ENCODE measurements at regions not wholly inside any gene's neighbourhood (a gene's known extent, or its start where the extent isn't known, plus 50 kb on each side); places are given as distances from the start of the nearest gene placed in this dataset.
A peak's percentile ranks its signal among the peaks of the same experiment; 100 is the strongest.

DNA sequence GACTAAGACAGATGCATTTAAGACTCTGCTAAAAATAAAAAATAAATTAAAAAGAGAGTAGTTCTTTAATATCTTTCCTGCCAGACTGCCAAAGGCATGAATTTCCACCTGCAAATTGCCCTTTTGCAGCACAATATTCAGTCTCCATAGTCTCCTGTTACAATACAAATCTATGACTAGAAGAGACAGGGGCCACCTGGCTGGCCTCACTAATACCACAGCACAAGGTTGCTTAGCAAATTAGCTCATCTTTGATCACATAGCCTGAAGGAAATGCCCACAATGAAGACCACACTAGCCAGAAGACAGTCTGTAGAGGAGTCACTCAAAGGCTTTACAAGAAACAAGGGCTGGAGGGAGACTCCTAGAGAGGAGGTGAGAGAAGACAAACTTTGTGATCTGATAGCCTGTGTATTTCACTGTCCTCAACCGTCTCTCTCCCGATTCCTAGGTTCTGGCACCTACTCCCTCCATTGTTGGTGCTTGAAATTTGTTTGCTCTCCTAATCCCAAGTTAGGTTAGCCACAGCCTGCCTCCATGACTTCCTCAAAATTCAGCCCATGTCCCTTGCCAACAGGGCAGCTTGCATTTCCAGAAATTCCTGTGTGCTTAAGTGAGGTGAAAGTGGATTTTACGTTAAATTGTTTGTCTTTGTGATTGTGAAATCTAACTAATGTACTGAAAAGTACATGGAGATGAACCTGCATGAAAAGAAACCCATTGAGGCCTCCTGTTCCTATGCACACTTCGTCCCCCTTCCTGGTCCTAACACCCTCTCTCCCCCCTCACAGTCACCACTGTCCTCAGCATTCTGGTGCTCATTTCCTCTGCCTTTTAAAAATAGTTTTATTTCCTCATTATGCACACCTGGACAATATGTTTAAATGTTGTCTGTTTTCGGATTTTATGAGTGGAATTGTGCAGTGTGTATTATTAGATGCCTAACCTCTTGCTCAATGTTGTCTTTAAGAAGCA lies 88.7 kb upstream of the PLXNC1 start:
- no peak overlapping the region for H3K4me2 ChIP-seq
- no peaks in the 10 kb centered on the region for H3K36me3 ChIP-seq
- H3K9me3 ChIP-seq (replicated peaks in 1 of 11) = peaks cover 5 to 27% (median 20%) of the 10 kb centered on the region in 11 experiments; a peak in 18 of 22 replicates
- H4K20me1 ChIP-seq = no peaks in the 10 kb centered on the region
- no peaks in the 10 kb centered on the region for H3K27me3 ChIP-seq
- H3K4me3 ChIP-seq = no peak overlapping the region
- no peak overlapping the region for H3K27ac ChIP-seq
- peak in 1 of 11 experiments; percentile 20; a peak in 1 of 22 replicates for TF ChIP-seq Cebpa-rat (IDR thresholded peaks at IDR 0.05)
- peaks cover 0 to 15% (median 0%) of the 10 kb centered on the region in 10 experiments; a peak in 3 of 20 replicates for H3K4me1 ChIP-seq
- no peak overlapping the region for H3K9ac ChIP-seq

DNA sequence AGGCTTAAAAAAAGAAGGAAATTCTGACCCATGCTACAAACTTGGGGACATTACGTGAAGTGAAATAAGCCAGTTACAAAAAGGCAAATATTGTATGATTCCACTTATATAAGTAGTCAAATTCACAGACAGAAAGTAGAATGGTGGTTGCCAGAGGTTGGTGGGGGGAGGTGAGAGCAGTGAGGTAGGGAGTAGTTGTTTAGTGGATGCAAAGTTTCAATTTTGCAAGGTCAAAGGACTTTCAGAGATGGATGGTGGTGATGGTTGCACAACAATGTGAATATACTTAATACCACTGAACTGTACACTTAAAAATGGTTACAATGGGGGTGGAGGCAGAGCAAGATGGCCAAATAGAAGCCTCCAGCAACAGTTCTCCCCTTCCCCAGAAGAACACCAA lies 86.2 kb upstream of the PLXNC1 start:
- peaks cover 5 to 28% (median 18%) of the 10 kb centered on the region in 11 experiments; a peak in 18 of 22 replicates for H3K9me3 ChIP-seq (replicated peaks in 1 of 11)
- H3K36me3 ChIP-seq = no peaks in the 10 kb centered on the region
- H3K9ac ChIP-seq = no peak overlapping the region
- H3K4me1 ChIP-seq = peaks cover 0 to 15% (median 0%) of the 10 kb centered on the region in 10 experiments; a peak in 3 of 20 replicates
- no peak overlapping the region for H3K4me3 ChIP-seq
- H3K27ac ChIP-seq = no peak overlapping the region
- no peak for TF ChIP-seq Cebpa-rat (IDR thresholded peaks at IDR 0.05)
- no peaks in the 10 kb centered on the region for H3K27me3 ChIP-seq
- H3K4me2 ChIP-seq = peak overlapping the region in 2 of 11 experiments; percentile 24; a peak in 2 of 22 replicates
- no peaks in the 10 kb centered on the region for H4K20me1 ChIP-seq

DNA sequence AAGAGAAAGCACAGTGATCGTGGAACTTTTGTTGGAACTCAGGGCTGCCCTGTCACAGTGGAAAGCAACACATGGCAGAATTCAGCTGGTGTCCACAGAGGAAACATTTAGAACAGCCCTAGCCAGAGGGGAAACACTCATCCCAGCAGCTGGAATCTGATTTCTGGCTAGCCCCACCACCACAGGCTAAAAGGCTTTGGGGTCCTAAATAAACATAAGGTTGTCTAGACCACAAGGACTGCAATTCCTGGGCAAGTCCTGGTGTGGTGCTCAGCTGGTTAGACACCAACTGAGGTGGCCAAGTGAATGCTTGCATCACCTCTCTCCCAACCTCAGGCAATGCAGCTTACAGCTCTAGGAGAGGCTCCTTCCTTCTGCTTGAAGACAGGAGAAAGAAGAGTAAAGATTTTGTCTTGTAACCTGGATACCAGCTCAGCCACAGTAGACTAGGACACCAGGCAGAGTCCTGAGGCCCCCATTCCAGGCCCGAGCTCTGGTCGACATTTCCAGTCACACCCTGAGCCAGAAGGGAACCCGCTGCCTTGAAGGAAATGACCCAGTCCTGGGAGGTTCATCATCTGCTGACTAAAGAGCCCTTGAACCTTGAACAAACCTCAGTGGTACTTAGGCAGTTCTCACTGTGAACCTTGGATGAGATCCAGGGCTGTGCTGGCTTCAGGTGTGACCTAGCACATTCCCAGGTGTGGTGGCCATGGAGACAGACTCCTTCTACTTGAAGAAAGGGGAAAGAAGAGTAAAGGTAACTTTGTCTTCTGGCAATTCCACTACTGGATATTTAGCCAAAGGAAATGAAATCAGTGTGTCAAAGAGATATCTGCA lies 85.4 kb upstream of the PLXNC1 start:
- Histone ChIP-seq H3K36me3 (no peaks in the 10 kb centered on the region), H3K9ac (no peak overlapping the region), H3K27ac (no peak overlapping the region), H3K4me3 (no peak overlapping the region), H3K27me3 (no peaks in the 10 kb centered on the region), H3K4me1 (peaks cover 0 to 15% (median 0%) of the 10 kb centered on the region in 10 experiments; a peak in 3 of 20 replicates), H3K4me2 (no peak overlapping the region), H4K20me1 (no peaks in the 10 kb centered on the region), H3K9me3 (replicated peaks in 1 of 11) (peaks cover 5 to 28% (median 18%) of the 10 kb centered on the region in 11 experiments; a peak in 18 of 22 replicates)
- no peak for TF ChIP-seq Cebpa-rat (IDR thresholded peaks at IDR 0.05)

DNA sequence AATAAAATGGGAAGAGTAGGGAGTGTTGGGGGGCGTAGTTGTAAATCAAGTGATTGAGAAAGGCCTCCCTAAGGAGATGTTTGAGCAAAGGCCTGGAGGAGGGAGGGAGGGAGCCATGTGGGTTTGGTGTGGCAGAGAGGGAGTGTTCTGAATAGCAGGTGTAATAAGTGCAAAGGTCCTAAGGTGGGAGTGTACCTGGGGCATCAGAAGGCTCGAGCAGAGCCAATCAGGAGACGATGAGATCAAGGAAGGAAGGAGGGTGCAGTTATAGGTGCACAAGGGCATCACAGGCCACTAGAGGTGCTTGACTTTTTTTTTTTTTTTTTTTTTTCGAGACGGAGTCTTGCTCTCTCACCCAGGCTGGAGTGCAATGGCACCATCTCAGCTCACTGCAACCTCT lies 77.9 kb upstream of the PLXNC1 start:
- Histone ChIP-seq H3K9me3 (replicated peaks in 1 of 11) (peaks cover 0 to 8% (median 6%) of the 10 kb centered on the region in 11 experiments; a peak in 9 of 22 replicates), H3K27ac (no peak overlapping the region), H3K36me3 (no peaks in the 10 kb centered on the region), H3K27me3 (no peaks in the 10 kb centered on the region), H3K4me1 (peaks cover 5 to 9% (median 7%) of the 10 kb centered on the region in 10 experiments), H3K9ac (no peak overlapping the region), H4K20me1 (no peaks in the 10 kb centered on the region), H3K4me3 (no peak overlapping the region), H3K4me2 (no peak overlapping the region)
- no peak for TF ChIP-seq Cebpa-rat (IDR thresholded peaks at IDR 0.05)

DNA sequence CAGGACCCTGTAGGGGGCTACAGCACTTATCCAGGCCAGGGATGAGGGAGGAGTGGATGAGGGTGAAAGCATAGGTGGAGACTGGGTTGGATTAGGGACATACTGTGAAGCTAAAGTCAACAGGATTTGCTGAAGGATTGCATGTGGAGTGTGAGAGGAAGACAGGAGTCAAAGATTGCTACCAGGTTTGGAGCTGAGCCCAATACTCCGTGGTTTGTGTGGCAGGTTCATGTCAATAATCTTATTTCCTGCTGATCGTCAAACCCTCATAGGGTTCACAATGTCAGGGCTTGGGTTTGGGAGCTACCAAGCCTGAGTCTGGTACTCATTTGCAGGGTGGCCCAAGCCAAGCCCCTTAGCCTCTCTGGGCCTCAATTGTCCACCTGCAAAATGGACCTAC lies 77.1 kb upstream of the PLXNC1 start:
- TF ChIP-seq Cebpa-rat (IDR thresholded peaks at IDR 0.05) = no peak
- H4K20me1 ChIP-seq = no peaks in the 10 kb centered on the region
- no peak overlapping the region for H3K9ac ChIP-seq
- no peaks in the 10 kb centered on the region for H3K27me3 ChIP-seq
- H3K4me1 ChIP-seq = peaks cover 8 to 17% (median 14%) of the 10 kb centered on the region in 10 experiments
- H3K4me3 ChIP-seq = no peak overlapping the region
- H3K27ac ChIP-seq = no peak overlapping the region
- no peak overlapping the region for H3K4me2 ChIP-seq
- H3K9me3 ChIP-seq (replicated peaks in 1 of 11) = peaks cover 0 to 8% (median 6%) of the 10 kb centered on the region in 11 experiments; a peak in 9 of 22 replicates
- no peaks in the 10 kb centered on the region for H3K36me3 ChIP-seq

DNA sequence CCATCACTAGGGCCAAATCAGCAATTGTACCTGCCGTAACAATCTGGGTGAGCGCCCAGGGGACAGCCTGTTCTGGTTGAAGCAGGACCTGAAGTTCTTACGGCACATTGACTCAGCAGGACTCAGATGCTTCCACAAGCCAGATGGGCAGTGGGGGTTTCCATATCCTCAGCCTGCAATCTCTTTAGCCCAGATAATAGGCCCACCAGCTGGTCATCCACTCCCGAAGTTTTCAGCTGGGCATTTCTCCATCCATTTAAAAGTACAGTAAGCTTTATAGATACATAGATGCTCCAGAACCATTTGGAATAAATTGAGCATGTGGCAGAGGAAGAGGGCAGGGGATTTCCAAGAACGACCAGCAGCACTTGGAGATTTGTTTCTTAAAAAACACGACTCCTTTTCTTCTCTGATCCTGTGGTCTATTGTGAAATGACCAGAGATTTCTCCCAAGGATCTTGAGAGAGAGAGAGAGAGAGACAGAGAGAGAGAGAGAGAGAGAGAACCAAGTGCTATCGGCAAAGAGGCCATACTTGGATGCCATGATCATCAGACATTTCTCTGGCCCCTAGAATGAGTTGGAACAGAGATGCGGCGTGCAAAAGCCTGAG lies 74.8 kb upstream of the PLXNC1 start:
- Histone ChIP-seq H4K20me1 (no peaks in the 10 kb centered on the region), H3K9me3 (replicated peaks in 1 of 11) (peaks cover 0 to 7% (median 6%) of the 10 kb centered on the region in 11 experiments; a peak in 9 of 22 replicates), H3K27me3 (no peaks in the 10 kb centered on the region), H3K4me2 (no peak overlapping the region), H3K27ac (no peak overlapping the region), H3K36me3 (no peaks in the 10 kb centered on the region), H3K9ac (no peak overlapping the region), H3K4me3 (no peak overlapping the region), H3K4me1 (peaks cover 8 to 26% (median 17%) of the 10 kb centered on the region in 10 experiments)
- no peak for TF ChIP-seq Cebpa-rat (IDR thresholded peaks at IDR 0.05)

DNA sequence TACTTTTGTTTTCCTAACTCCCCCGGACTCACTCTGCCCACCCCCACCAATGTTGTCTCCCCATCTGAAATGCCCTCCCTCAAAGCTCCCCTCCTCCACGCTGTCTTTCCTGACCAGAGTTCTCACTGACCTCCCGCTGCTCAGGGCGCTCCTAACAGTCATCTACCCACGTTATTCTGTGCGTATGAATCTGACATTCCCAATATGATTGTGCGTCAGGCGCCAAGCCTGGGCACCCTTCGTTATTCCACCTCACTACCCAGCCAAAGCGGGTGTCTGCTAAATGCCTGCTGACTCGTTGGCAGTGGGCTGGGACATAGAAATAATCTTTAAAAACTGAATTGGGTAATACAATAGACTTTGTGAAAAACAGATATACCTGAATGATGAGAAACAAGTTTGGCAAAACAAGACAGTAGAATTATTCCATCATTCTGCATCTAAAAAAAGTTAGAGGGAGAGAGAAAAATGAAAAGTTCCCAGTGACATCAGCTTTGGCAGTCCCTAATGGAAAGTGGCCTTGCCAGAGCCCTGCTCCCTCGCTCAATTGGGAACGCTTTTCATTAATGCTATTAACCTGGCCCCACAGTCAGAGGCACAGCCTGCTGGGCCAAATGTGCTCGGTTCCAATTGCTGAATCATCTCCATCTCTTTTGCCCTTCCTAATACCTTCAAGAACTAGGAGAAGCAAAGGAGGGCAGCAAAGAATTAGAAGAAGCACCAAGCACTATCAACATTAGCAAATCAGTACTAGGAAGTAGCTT lies 74.0 kb upstream of the PLXNC1 start:
- H3K36me3 ChIP-seq = no peaks in the 10 kb centered on the region
- H3K9ac ChIP-seq = no peak overlapping the region
- no peaks in the 10 kb centered on the region for H4K20me1 ChIP-seq
- TF ChIP-seq Cebpa-rat (IDR thresholded peaks at IDR 0.05) = no peak
- H3K27ac ChIP-seq = no peak overlapping the region
- H3K4me3 ChIP-seq = no peak overlapping the region
- no peaks in the 10 kb centered on the region for H3K9me3 ChIP-seq (replicated peaks in 1 of 11)
- H3K4me1 ChIP-seq = peaks cover 8 to 26% (median 17%) of the 10 kb centered on the region in 10 experiments
- H3K4me2 ChIP-seq = peak overlapping the region in 4 of 11 experiments; percentile 40 to 73 (median 52); a peak in 5 of 22 replicates
- no peaks in the 10 kb centered on the region for H3K27me3 ChIP-seq

DNA sequence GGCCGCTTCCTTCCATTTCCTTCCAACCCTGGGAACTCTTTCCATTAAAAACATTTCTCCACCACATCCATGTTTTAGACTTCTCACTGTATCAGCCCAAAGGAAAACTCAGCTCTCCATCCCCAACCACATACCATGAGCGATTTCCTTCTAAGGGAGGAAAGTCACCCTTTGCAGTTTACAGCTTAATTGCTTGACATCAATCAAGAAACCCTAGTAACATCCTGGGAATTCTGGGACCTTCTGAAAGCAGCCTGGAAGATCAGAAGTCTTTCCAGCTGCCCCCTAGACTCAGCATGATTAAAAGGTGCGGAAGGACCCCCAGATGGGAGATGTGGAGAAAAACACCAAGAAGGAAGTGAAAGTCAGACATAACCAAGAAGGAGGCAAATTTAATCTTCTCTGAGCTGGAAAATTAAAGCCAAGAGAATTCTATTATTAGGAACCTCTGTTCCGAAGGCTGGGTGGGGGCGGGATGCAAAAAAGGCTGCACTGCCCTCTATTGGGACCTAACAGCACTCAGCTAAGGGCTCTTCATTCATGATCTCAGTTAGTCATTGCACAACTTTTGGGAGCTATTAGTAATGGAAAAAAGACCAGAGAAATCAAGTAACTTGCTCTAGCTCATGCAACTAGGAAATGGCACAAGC lies 73.3 kb upstream of the PLXNC1 start:
- Histone ChIP-seq H3K36me3 (no peaks in the 10 kb centered on the region), H3K4me2 (peak overlapping the region; percentile 26 to 73 (median 42); a peak in 16 of 22 replicates), H3K27me3 (no peaks in the 10 kb centered on the region), H3K9ac (no peak overlapping the region), H3K4me1 (peaks cover 8 to 30% (median 21%) of the 10 kb centered on the region in 10 experiments), H3K9me3 (replicated peaks in 1 of 11) (no peaks in the 10 kb centered on the region), H4K20me1 (no peaks in the 10 kb centered on the region), H3K4me3 (no peak overlapping the region), H3K27ac (no peak overlapping the region)
- peak in 7 of 11 experiments; percentile 29 to 78 (median 51); a peak in 6 of 22 replicates for TF ChIP-seq Cebpa-rat (IDR thresholded peaks at IDR 0.05)

Measured in BLaER1 treated with 17β-estradiol and CSF1 and Interleukin-3, amounts not matched to agents 10 nM and 100 nM (cell line).